GM23338 (cell line): ENCODE measurements at regions not wholly inside any gene's neighbourhood (a gene's known extent, or its start where the extent isn't known, plus 50 kb on each side); places are given as distances from the start of the nearest gene placed in this dataset.

ENCODE experiments used
- CTCF ChIP-seq, 2 experiments: fragments of 200-600 bp in 1 of 2; sonication (generic) in 1 of 2; conservative IDR thresholded peaks; 2 replicates each; pipeline versions ENCODE4 v1.5.1 to v1.6.1; 2016 to 2017; ENCODE audit warnings: antibody characterized with exemption in 2 of 2, low read depth in 2 of 2, mild to moderate bottlenecking in 2 of 2, moderate library complexity in 1 of 2
- EZH2 ChIP-seq: fragments of 200-600 bp; sonication (generic); IDR thresholded peaks from one replicate; pipeline ENCODE4 v1.8.0; 2017; ENCODE audit warnings: antibody characterized with exemption, mild to moderate bottlenecking, low read depth; ENCODE audit not compliant: unreplicated experiment
- EZH2phosphoT487 ChIP-seq: fragments of 200-600 bp; sonication (generic); IDR thresholded peaks from one replicate; pipeline ENCODE4 v1.8.1; 2018; ENCODE audit warnings: antibody characterized with exemption; ENCODE audit not compliant: unreplicated experiment
- POLR2AphosphoS5 ChIP-seq: IDR thresholded peaks from 2 replicates; pipeline ENCODE4 v1.6.1; 2016; ENCODE audit warnings: antibody characterized with exemption, low read depth
- REST ChIP-seq: IDR thresholded peaks from one replicate; pipeline ENCODE4 v1.6.1; 2018; ENCODE audit warnings: antibody characterized with exemption; ENCODE audit not compliant: unreplicated experiment

- TF ChIP-seq POLR2AphosphoS5 (no peak), EZH2 (no peak), CTCF (conservative IDR thresholded peaks at IDR 0.05; ENCODE audit: low read depth in 2 of 2) (no peak), EZH2phosphoT487 (no peak), REST (no peak)
Measured at GRCh38 chr7:98049034-98049433, 57.6 kb upstream of the LMTK2 start.
